WI38 (cell line): ENCODE measurements at regions not wholly inside any gene's neighbourhood (a gene's known extent, or its start where the extent isn't known, plus 50 kb on each side); places are given as distances from the start of the nearest gene placed in this dataset.

Experiments used
- H3K4me3 ChIP-seq: 2 replicates; pipeline ENCODE4 v1.5.1; 2011; ENCODE audit warnings: low read depth, mild to moderate bottlenecking, control low read depth, low read length
- CTCF ChIP-seq: IDR thresholded peaks from 2 replicates; pipeline ENCODE4 v1.5.1; 2012; ENCODE audit warnings: low read depth, mild to moderate bottlenecking, control low read depth, low read length

- TF ChIP-seq CTCF: no peak
- no peak overlapping the region for H3K4me3 ChIP-seq
These were observed 76.2 kb upstream of the ANKRD55 start for GRCh38 chr5:56309262-56309826.

GRCh38 chr5:56307714-56308333 lies 74.7 kb upstream of the ANKRD55 start:
- no peak overlapping the region for H3K4me3 ChIP-seq
- no peak for TF ChIP-seq CTCF

GRCh38 chr5:56306433-56307150 lies 73.5 kb upstream of the ANKRD55 start:
- no peak for TF ChIP-seq CTCF
- no peak overlapping the region for H3K4me3 ChIP-seq

GRCh38 chr5:56305001-56305950 lies 72.1 kb upstream of the ANKRD55 start:
- no peak overlapping the region for H3K4me3 ChIP-seq
- no peak for TF ChIP-seq CTCF

- TF ChIP-seq CTCF: no peak
- H3K4me3 ChIP-seq: no peak overlapping the region
These were observed 70.4 kb upstream of the ANKRD55 start for GRCh38 chr5:56303511-56303910.

GRCh38 chr5:56302027-56302426 lies 68.9 kb upstream of the ANKRD55 start:
- no peak overlapping the region for H3K4me3 ChIP-seq
- TF ChIP-seq CTCF: no peak
